ENCODE measurements at regions not wholly inside any gene's neighbourhood (a gene's known extent, or its start where the extent isn't known, plus 50 kb on each side); places are given as distances from the start of the nearest gene placed in this dataset.
"Not testable (repeated sequence)": the region's sequence is repeated elsewhere in the genome, so short reads cannot be mapped to it uniquely, and the experiment has no call there.

GRCh38 chr1:166616206-166616605 lies 223.1 kb upstream of the POGK start:
- DNase-seq (ENCODE audit: low read depth in 2 of 2): no peak

GRCh38 chr1:166626711-166627110 lies 212.6 kb upstream of the POGK start:
- no peak for DNase-seq (ENCODE audit: low read depth in 2 of 2)

- DNase-seq (ENCODE audit: low read depth in 2 of 2): no peak
Observed at GRCh38 chr1:166627558-166627957, 211.7 kb upstream of the POGK start.

GRCh38 chr1:166628259-166628658 lies 211.0 kb upstream of the POGK start:
- no peak for DNase-seq (ENCODE audit: low read depth in 2 of 2)

GRCh38 chr1:166629946-166630345 lies 209.3 kb upstream of the POGK start:
- no peak for DNase-seq (ENCODE audit: low read depth in 2 of 2)

GRCh38 chr1:166630369-166630768 lies 208.9 kb upstream of the POGK start:
- DNase-seq (ENCODE audit: low read depth in 2 of 2): no peak

GRCh38 chr1:166638137-166638536 lies 201.1 kb upstream of the POGK start:
- DNase-seq (ENCODE audit: low read depth in 2 of 2): no peak

- not testable (repeated sequence) for DNase-seq (ENCODE audit: low read depth in 2 of 2)
Observed at GRCh38 chr1:166657228-166657627, 182.0 kb upstream of the POGK start.

GRCh38 chr1:166666790-166667189 lies 172.5 kb upstream of the POGK start:
- DNase-seq (ENCODE audit: low read depth in 2 of 2): not testable (repeated sequence)

GRCh38 chr1:166667600-166667999 lies 171.7 kb upstream of the POGK start:
- DNase-seq (ENCODE audit: low read depth in 2 of 2): not testable (repeated sequence)

GRCh38 chr1:166671627-166672026 lies 167.6 kb upstream of the POGK start:
- DNase-seq (ENCODE audit: low read depth in 2 of 2): no peak

- DNase-seq (ENCODE audit: low read depth in 2 of 2): no peak
Observed at GRCh38 chr1:166673722-166674121, 165.6 kb upstream of the POGK start.

GRCh38 chr1:166675213-166675612 lies 164.1 kb upstream of the POGK start:
- DNase-seq (ENCODE audit: low read depth in 2 of 2): no peak

- no peak for DNase-seq (ENCODE audit: low read depth in 2 of 2)
Observed at GRCh38 chr1:166676981-166677380, 162.3 kb upstream of the POGK start.

GRCh38 chr1:166679369-166679768 lies 159.9 kb upstream of the POGK start:
- DNase-seq (ENCODE audit: low read depth in 2 of 2): no peak

- no peak for DNase-seq (ENCODE audit: low read depth in 2 of 2)
Observed at GRCh38 chr1:166682588-166682987, 156.7 kb upstream of the POGK start.

GRCh38 chr1:166684669-166685068 lies 154.6 kb upstream of the POGK start:
- DNase-seq (ENCODE audit: low read depth in 2 of 2): not testable (repeated sequence)

- DNase-seq (ENCODE audit: low read depth in 2 of 2): no peak
Observed at GRCh38 chr1:166685200-166685599, 154.1 kb upstream of the POGK start.

GRCh38 chr1:166685891-166686290 lies 153.4 kb upstream of the POGK start:
- not testable (repeated sequence) for DNase-seq (ENCODE audit: low read depth in 2 of 2)

GRCh38 chr1:166690596-166690995 lies 148.7 kb upstream of the POGK start:
- not testable (repeated sequence) for DNase-seq (ENCODE audit: low read depth in 2 of 2)

GRCh38 chr1:166691476-166691875 lies 147.8 kb upstream of the POGK start:
- DNase-seq (ENCODE audit: low read depth in 2 of 2): no peak

GRCh38 chr1:166692346-166692745 lies 146.9 kb upstream of the POGK start:
- DNase-seq (ENCODE audit: low read depth in 2 of 2): no peak

- no peak for DNase-seq (ENCODE audit: low read depth in 2 of 2)
Observed at GRCh38 chr1:166693158-166693557, 146.1 kb upstream of the POGK start.

GRCh38 chr1:166693673-166694297 lies 145.5 kb upstream of the POGK start:
- DNase-seq (ENCODE audit: low read depth in 2 of 2): no peak
